ENCODE measurements at regions not wholly inside any gene's neighbourhood (a gene's known extent, or its start where the extent isn't known, plus 50 kb on each side); places are given as distances from the start of the nearest gene placed in this dataset.

DNA sequence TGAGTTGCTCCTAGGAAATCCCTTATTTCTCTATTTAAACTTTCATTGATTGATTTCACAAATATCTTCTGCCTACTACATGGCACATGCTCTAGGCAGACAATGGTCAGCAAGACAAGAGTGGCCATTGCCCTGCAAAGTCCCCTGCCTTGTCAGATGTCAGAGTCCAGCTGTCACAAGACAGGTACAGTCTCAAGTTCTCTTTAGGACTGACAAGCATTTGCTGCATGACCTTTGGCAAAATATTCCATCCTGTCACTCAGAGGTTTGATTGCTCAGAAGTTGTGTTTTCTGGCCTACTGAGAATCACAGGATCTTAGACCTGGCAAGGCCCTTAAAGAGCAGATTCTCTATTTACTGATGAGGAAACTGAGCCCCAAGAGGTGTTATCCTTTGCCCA, 322.3 kb upstream of the NFE2L3 start:
- CTCF ChIA-PET = no interaction called here
- no peak overlapping the region for H3K9ac ChIP-seq (ENCODE audit: low read length)
- Mint-ChIP-seq H3K27ac (no peak overlapping the region), H3K9me3 (ENCODE audit: insufficient read depth) (no peaks in the 10 kb centered on the region), H3K27me3 (peaks cover 30% of the 10 kb centered on the region), H3K4me3 (no peak overlapping the region), H3K4me1 (no peaks in the 10 kb centered on the region)
- no peaks in the 10 kb centered on the region for H3K9me3 ChIP-seq (ENCODE audit: control extremely low read depth in 1 of 3, control insufficient read depth in 2 of 3, insufficient read depth in 1 of 3, low read length in 2 of 3)
- intact Hi-C loops (cut with micrococcal nuclease) = no loop called here
- H3K36me3 ChIP-seq (replicated peaks in 1 of 2; ENCODE audit: control extremely low read depth in 1 of 2, control insufficient read depth in 1 of 2, extremely low read depth in 1 of 2, insufficient read depth in 2 of 2, low read length in 1 of 2) = no peaks in the 10 kb centered on the region
- no peaks in the 10 kb centered on the region for H4K20me1 ChIP-seq (ENCODE audit: control insufficient read depth, insufficient read depth, low read length, poor library complexity, severe bottlenecking)
- H3K4me2 ChIP-seq (replicated peaks; ENCODE audit: low read depth, low read length, poor library complexity, severe bottlenecking) = no peak overlapping the region
- H3K27ac ChIP-seq (ENCODE audit: low read length in 2 of 2) = no peak overlapping the region
- ATAC-seq (ENCODE audit: low read depth) (no peak), DNase-seq (no peak)
- POLR2A ChIA-PET = no interaction called here
- H3K79me2 ChIP-seq (ENCODE audit: control insufficient read depth, insufficient read depth, low read length) = no peaks in the 10 kb centered on the region
- no peak overlapping the region for H3K4me3 ChIP-seq (ENCODE audit: control extremely low read depth in 1 of 5, extremely low read depth in 1 of 5, insufficient read depth in 1 of 5, low read depth in 2 of 5, low read length in 4 of 5)
- no peak overlapping the region for H2AFZ ChIP-seq (ENCODE audit: insufficient read depth, low read depth, low read length, poor library complexity, severe bottlenecking)
- no peaks in the 10 kb centered on the region for H3K4me1 ChIP-seq (ENCODE audit: control insufficient read depth in 2 of 2, insufficient read depth in 2 of 2, low read length in 2 of 2)
- H3K27me3 ChIP-seq (replicated peaks in 1 of 4; ENCODE audit: control extremely low read depth in 1 of 4, control insufficient read depth in 3 of 4, insufficient read depth in 4 of 4, low read length in 3 of 4) = peaks cover 0 to 5% (median 0%) of the 10 kb centered on the region in 4 experiments
- TF ChIP-seq, protein P1, sequence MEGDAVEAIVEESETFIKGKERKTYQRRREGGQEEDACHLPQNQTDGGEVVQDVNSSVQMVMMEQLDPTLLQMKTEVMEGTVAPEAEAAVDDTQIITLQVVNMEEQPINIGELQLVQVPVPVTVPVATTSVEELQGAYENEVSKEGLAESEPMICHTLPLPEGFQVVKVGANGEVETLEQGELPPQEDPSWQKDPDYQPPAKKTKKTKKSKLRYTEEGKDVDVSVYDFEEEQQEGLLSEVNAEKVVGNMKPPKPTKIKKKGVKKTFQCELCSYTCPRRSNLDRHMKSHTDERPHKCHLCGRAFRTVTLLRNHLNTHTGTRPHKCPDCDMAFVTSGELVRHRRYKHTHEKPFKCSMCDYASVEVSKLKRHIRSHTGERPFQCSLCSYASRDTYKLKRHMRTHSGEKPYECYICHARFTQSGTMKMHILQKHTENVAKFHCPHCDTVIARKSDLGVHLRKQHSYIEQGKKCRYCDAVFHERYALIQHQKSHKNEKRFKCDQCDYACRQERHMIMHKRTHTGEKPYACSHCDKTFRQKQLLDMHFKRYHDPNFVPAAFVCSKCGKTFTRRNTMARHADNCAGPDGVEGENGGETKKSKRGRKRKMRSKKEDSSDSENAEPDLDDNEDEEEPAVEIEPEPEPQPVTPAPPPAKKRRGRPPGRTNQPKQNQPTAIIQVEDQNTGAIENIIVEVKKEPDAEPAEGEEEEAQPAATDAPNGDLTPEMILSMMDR (IDR thresholded peaks at IDR 0.05) = no peak

DNA sequence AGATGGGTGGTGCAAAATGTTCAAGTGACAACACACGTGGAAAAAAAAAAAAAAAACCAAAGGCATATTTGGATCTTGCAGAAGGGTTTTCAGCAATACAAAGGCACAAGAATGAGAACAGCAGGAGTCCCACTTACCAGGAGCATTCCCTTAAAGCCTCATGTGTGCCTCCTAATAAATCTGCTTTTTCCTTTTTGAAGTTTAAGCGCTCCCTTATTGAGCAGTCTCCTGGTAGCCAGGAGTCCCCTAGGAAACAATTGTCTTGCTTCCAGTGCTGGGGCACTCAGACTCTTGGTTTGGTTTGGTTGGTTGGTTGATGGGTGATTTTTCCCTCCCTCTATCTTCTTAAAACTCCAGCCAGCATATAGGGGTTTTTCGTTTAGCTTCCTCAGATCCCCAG, 321.8 kb upstream of the NFE2L3 start:
- Mint-ChIP-seq H3K27me3 (peaks cover 25% of the 10 kb centered on the region), H3K4me1 (no peaks in the 10 kb centered on the region), H3K27ac (no peak overlapping the region), H3K4me3 (no peak overlapping the region), H3K9me3 (ENCODE audit: insufficient read depth) (no peaks in the 10 kb centered on the region)
- H3K4me3 ChIP-seq (ENCODE audit: control extremely low read depth in 1 of 5, extremely low read depth in 1 of 5, insufficient read depth in 1 of 5, low read depth in 2 of 5, low read length in 4 of 5) = no peak overlapping the region
- no peak overlapping the region for H3K9ac ChIP-seq (ENCODE audit: low read length)
- no peaks in the 10 kb centered on the region for H3K4me1 ChIP-seq (ENCODE audit: control insufficient read depth in 2 of 2, insufficient read depth in 2 of 2, low read length in 2 of 2)
- peaks cover 0 to under 1% (median 0%) of the 10 kb centered on the region in 4 experiments for H3K27me3 ChIP-seq (replicated peaks in 1 of 4; ENCODE audit: control extremely low read depth in 1 of 4, control insufficient read depth in 3 of 4, insufficient read depth in 4 of 4, low read length in 3 of 4)
- intact Hi-C loops (cut with micrococcal nuclease) = no loop called here
- H3K27ac ChIP-seq (ENCODE audit: low read length in 2 of 2) = no peak overlapping the region
- H4K20me1 ChIP-seq (ENCODE audit: control insufficient read depth, insufficient read depth, low read length, poor library complexity, severe bottlenecking) = no peaks in the 10 kb centered on the region
- H3K4me2 ChIP-seq (replicated peaks; ENCODE audit: low read depth, low read length, poor library complexity, severe bottlenecking) = no peak overlapping the region
- ChIA-PET POLR2A (no interaction called here), CTCF (no interaction called here)
- H3K9me3 ChIP-seq (ENCODE audit: control extremely low read depth in 1 of 3, control insufficient read depth in 2 of 3, insufficient read depth in 1 of 3, low read length in 2 of 3) = no peaks in the 10 kb centered on the region
- TF ChIP-seq EZH2 (IDR thresholded peaks at IDR 0.05; ENCODE audit: borderline replicate concordance, insufficient read depth, low read depth, low read length, poor library complexity, severe bottlenecking) = no peak
- TF ChIP-seq, protein P1 (IDR thresholded peaks at IDR 0.05) = no peak
- no peak for DNase-seq
- H2AFZ ChIP-seq (ENCODE audit: insufficient read depth, low read depth, low read length, poor library complexity, severe bottlenecking) = no peak overlapping the region
- H3K36me3 ChIP-seq (replicated peaks in 1 of 2; ENCODE audit: control extremely low read depth in 1 of 2, control insufficient read depth in 1 of 2, extremely low read depth in 1 of 2, insufficient read depth in 2 of 2, low read length in 1 of 2) = no peaks in the 10 kb centered on the region
- ATAC-seq (ENCODE audit: low read depth) = no peak
- no peaks in the 10 kb centered on the region for H3K79me2 ChIP-seq (ENCODE audit: control insufficient read depth, insufficient read depth, low read length)
- 11% methylated on average over 1 of the region's 3 CpGs for WGBS (ENCODE audit: insufficient coverage)
